NCI-H1048 (cell line): ENCODE measurements at regions not wholly inside any gene's neighbourhood (a gene's known extent, or its start where the extent isn't known, plus 50 kb on each side); places are given as distances from the start of the nearest gene placed in this dataset.

Source experiments
- DNase-seq: peaks from one replicate; lab custom pipeline; 2025; lab: John Stamatoyannopoulos, UW

DNA sequence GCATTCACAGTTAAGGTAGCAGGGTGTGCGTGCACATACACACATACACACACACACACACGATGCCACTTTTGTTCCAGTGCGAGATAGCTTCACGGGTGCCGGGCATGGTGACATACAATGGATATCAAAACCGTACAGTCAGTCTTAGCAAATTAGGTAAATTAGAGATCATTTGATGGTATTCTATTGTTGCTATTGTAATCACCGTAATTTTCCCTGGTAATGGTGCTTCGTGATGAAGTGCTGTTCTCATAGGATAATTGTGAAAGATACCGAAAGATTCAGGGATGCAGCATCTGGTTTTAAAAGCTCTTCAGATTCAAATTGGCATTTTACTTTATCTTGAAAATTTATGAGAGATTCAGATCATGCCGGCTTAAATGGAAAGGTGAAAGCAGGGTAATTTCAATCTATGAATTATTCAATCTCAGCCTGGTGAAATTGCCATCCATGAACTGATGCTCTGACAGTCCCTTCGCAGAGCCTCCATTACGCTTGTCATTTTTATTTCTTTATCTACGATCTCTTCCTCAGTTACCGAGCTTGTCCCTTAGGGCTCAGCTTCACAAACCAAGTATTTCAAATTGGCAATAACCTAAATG lies 71.3 kb upstream of the SOX4 start:
- no peak for DNase-seq

DNA sequence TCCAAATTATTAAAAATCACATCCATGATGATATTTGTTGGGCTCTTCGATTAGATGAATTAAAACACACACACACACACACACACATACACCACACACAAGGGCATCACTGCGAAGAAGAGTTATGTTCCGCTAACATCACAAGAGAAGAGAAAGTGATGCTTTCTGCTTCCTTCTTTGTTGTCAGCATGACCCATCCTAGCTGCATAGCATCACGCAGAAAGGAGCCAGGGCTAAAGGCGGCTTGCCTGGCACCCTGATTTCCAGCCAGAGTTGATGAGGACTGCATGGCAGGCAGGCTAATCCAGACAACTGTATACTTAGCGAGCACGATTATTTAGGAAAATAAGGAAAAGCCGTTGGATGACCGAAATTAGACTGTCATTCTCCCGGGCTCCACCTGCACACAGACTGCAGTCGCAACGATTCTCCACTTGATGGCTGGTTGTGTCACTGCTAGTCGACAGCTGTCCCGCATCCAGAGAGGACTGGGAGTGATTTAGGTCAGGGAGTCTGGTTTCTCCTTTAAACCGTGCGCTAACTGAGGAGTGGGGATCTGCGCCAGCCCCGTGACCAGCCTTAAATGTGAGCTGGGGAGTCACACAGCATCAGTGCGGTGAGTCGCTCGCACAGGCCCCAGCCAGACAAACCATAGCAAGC lies 70.6 kb upstream of the SOX4 start:
- DNase-seq, result no peak

DNA sequence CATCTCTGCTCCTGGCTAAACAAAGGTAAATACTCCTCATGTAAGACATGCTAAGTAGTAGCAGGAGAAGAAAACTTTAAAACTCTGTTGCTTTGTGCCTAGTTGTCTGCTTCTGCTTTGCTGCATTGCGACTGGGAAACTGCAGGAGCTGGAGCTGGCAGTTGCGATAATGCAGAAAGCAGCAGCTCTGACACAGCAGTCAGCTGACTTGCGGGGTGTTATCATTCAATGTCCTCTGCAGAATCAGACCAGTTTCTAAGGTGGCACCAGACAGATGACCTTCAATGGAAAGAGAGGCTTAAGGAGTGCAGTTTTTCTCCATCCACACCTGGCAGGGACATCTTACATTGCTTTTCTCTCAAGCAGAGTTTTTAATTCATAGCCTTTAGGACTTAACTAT lies 69.9 kb upstream of the SOX4 start:
- no peak for DNase-seq

DNA sequence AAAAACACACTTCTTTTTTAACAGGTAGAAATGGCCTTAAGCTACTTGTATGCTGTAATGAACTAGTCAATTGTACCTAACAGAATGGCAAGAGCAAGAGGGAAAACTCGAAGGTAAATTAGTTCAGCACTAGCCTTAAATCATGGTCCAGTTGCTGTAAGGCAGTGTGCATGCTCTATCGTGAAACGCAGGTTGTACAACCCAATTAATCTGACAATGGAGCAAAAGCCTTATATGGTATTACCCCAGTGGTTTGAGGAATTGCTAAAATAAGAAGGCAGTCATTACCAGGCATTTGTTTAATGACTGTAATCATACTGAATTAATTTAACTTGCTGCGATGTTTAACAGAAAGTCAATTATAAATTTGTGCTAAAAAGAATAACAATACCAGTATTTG lies 69.3 kb upstream of the SOX4 start:
- no peak for DNase-seq

DNA sequence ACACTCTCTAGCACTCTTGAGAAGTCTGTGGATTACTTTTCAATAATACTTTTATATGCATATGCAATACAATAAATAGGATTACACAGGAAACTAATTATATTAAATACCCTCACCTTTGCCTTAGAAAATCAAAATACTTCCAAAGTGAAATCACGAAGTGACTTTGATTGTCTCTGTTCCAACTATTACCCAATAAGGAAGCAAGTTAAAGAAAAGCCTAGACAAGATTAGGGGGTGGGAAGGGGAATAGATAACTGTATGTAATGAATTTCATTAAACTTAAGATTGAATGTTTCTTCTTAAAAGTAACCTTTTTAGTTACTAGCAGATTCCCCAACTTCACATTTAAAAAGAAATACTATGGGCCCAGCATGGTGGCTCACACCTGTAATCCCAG lies 66.6 kb upstream of the SOX4 start:
- no peak for DNase-seq

DNA sequence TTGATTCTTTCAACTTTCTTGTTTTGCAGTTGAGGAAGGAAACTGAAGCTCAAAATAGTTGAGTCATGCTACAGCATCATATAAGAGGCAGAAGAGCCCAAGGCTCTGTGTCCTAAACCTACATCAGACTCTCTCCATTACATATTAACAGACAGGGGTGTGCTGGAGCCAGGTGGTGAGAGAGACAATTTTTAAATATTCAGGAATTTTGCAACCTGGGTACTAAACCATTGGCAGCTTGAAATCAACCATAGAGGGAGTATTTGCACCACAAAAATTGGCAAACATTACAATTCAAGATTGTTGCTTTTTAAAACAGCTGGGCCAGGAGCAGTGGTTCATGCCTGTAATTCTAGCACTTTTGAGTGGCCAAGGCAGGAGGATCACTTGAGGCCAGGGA lies 65.8 kb upstream of the SOX4 start:
- DNase-seq, result no peak

DNA sequence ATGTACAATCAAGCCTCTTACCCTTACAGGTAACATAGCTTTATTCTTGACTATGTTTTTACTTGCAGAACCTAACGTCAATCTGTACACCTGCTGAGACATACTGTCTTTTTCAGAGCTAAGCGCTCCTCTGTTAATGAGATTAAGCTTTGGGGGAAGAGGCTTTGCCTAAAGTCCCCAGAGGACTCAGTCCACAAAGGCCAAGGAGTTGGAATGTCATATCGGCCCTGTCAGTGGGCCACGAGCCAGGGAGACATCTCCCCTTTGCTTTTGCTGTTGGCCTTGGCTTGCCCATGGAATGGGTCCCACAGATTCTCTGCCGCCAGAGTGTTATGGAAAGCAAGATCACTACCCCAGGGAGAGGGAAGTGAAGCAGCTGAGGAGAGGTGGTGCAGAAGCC lies 64.1 kb upstream of the SOX4 start:
- DNase-seq, result no peak

DNA sequence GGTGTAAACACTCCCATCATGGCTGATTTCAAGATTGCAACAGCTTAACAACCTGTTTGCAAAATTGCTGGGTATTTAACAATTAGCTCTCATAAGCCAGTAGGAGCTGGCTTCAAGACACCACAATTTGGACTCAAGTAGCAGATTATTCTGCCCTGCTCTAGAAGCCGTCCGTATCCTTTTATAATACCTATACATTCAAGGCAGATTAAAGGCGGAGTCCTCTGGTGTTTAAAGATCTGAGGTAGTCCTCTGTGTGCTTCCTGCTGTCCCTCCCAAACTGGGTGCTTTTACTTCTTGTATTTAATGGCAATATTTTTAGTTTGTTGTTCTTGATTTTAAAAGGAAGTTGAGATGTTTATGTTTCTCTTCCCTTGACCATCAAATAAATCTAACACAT lies 62.2 kb upstream of the SOX4 start:
- DNase-seq, result no peak

DNA sequence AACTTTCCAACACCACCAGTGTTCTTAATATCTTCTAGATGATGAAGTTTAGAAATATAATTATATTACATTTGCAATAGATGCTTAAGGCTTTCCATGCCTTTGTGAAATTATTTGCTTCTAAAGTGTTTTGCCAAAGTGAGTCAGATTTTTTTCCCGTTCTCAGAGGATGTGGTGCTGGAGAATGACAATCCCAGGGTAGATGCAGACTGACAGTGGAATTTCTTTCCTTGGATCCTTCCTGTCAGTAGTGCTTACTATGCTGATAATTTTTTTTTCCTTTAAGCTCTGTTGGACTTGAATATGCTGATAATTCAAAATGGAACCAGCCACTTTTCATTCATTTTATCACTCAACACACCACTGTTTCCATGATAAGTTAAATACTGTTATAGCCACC lies 59.9 kb upstream of the SOX4 start:
- DNase-seq, result no peak

DNA sequence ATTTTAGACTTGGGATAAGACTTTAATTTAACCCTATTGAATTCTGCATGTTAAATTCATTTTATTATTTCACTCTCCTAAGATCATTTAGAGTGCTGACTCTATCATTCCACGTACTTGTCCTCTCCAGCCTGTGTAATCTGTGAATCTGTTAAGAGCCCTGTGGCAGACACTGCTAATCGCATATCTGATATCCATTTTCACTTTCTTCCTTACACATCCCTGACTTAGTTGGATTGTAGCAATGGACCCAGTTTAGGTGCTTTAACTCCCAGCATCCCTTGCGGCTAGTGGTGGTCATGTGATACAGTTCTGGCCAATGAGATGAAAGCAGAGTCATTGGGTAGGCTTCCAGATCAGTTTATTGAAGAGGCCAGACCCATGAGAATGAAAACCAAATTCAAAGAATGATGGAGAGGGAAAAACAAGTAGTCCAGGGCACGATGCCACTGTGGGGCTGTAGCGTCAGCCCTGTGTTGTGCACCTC lies 57.2 kb upstream of the SOX4 start:
- DNase-seq, result no peak

DNA sequence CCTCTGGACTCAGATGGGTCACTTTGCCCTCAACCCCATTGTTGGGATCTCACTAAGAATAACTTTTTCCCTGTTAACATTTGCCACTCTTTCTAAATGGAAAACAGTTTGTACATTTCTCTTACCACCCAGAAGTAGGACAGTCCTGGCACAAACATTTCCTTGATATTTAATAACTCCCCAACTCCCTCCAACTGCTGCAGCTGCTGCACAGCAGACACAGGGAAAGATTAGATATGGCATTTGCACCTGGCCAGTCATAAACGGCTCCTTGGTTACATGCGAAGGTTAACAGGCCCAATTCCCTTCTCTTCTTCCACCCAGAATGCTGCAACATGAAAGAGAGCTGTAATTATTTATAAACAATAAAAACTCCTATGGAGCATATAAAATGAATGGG lies 55.9 kb upstream of the SOX4 start:
- no peak for DNase-seq

DNA sequence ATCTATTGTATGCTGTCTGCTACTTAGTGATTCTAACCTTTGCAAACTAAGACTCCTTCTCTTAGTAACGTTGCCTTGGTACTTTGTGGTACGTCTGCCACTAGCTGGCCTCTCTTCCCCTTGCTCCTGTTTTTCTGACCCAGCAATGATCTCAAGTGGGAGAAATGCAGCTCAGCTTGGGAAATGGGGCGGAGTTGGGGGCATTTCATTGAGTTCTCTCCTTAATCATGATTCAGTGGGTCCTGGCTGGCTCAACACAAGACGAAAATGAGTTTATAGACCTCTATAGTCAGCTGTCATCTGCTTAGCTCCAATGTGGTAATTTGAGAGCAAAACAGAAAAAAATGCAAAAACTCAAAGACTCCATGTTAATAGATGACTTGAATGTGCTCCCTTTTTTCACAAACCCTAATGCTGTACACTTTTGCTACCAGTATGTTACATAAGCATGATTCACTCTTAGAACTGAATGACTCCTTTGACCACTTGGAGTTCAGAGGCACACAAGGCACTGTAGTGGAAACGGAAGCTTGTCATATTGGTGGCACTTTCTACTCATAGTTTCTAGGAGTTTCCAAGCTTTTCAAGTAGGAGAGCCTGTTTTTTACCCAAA lies 55.3 kb upstream of the SOX4 start:
- DNase-seq, result no peak

DNA sequence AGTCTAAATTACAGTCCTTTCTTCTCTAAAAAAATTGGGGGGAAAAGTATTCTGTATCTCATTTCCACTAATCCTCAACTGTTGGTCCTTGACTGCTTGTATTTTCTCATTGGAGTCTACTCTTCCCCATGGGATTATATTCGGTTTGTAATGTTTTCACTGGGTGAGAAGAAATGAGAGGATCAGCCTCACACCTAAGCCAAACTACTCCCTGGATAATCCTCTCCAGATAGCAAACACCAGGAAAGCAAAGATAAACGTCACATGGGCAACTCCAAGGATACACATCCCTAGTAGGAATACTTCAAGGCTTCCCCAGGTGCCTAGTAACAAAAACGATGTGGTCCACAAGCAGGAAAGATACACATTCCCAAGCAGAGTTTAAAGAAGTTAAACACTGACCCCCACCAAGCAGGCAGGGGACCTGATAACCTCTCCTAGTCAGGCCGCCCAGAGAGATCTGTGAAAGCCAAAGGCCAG lies 53.9 kb upstream of the SOX4 start:
- DNase-seq, result no peak
